HG02970 (cell line): ENCODE measurements at regions not wholly inside any gene's neighbourhood (a gene's known extent, or its start where the extent isn't known, plus 50 kb on each side); places are given as distances from the start of the nearest gene placed in this dataset.
"Not testable (repeated sequence)": the region's sequence is repeated elsewhere in the genome, so short reads cannot be mapped to it uniquely, and the experiment has no call there.

Source experiments
- ATAC-seq: cut with Tn5 transposase; IDR thresholded peaks from one replicate; pipeline ENCODE4 v1.9.1; 2021; ENCODE audit warnings: mild to moderate bottlenecking, moderate library complexity, moderate number of reproducible peaks; ENCODE audit not compliant: unreplicated experiment, low FRiP score

DNA sequence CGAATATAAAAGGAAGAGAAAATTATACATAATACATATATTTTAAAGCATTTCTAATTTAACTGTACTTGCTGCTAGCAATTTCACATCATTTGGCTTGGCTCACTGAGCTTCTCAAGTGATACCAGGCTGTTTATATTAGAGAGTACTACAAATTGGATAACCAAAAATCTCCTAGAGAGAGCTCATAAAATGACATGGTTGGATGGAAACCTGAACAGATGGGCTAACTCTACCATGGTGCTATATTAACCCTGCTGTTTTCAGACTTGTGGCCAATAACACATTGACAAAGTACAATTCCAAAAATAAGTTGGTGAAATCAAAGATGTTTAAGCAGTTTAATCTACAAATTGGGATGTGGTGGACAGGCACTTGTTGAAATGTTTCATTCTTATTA, 364.4 kb upstream of the GCFC2 start:
- ATAC-seq: no peak

- ATAC-seq: no peak
These were observed 363.4 kb upstream of the GCFC2 start for GRCh38 chr2:76073992-76074604.

DNA sequence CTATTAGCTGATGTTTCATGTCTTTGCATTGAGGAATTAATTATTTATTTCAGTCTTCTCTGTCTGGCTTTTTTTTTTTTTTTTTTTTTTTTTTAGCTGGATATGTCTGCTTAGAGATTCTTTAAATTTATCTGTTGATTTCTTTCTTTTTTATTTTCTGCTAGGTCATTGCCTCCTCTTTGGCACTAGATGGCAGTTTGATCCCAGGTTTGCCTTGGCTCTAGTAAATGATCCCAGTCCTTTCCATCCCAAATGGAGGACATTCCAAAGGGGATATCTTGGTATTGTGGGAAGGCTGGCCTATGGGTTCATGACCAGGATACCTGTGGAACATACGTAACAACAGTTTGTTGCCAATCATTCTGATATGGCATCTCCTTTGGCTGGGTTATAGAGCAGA, 339.5 kb upstream of the GCFC2 start:
- no peak for ATAC-seq

DNA sequence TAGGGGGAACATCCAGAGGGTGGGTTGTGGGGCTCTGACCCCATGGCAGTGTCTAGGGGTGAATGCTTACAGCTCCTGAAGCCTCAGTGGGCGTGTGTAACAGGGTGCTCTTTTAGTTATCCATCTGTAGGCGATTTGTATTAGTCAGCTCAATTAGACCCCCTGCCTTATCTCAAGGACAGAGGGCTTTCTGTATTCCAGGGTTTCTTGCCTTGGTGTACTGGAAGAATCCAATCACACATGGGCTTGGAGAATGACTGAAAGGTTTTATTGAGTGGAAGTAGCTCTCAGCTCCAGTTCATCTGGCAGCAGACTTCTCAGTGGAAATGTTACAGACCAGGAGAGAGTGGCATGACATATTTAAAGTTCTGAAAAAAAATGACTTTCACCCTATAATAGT, 334.0 kb upstream of the GCFC2 start:
- ATAC-seq: no peak

- no peak for ATAC-seq
These were observed 328.8 kb upstream of the GCFC2 start for GRCh38 chr2:76039505-76039904.

DNA sequence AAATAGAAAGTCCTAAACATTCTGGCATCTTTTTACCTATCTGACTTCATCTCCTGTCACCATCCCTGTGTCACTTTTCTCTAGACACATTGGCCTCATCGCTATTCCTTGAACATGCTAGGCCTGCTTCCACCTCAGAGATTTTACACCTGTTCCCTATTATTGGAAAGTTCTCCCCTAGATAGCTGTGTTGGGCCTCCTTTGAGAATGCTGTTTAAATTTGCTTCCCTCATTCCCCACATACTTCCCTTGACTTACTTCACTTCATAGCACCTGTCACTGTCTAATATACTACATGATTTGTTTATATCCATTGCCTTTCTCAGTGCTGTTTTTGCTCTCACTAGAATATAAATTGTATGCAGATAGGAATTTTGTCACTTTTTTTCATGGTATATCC, 317.0 kb upstream of the GCFC2 start:
- ATAC-seq: no peak

GRCh38 chr2:76019128-76019527, 308.4 kb upstream of the GCFC2 start:
- no peak for ATAC-seq

GRCh38 chr2:76009484-76009883, 298.8 kb upstream of the GCFC2 start:
- no peak for ATAC-seq

DNA sequence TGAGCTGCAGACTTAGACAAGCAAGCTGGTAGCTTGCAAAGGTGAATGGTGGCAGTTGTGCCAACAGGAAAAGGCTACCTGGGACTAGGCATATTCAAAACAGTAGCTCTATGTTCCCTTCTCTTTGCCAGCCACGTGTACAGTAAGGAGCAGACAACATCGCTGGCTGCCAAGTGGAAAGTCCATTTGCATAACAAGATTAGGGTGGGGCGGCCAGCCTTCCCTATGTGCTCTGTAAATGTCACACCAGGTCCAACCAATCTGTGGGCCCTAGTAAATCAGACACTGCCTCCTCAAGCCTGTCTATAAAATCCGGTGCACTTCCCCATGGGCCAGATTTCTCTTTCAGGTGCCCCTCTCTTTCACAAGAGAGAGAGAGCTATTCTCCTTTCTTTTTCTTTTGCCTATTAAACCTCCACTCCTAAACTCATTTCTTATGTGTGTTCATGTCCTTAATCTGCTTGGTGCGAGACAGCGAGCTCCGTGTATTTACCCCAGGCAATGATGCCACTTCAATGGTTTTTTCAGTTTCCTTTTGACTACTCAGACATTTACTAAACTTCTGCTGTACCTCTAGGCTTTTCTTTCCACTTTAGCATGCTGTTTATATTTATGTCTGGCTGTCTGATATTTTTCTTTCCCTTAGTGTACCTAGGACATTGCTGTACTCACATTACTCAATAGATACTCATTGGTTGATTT, 297.4 kb upstream of the GCFC2 start:
- no peak for ATAC-seq

GRCh38 chr2:76000425-76000824, 289.7 kb upstream of the GCFC2 start:
- no peak for ATAC-seq

- no peak for ATAC-seq
These were observed 287.7 kb upstream of the GCFC2 start for GRCh38 chr2:75998451-75998850.

DNA sequence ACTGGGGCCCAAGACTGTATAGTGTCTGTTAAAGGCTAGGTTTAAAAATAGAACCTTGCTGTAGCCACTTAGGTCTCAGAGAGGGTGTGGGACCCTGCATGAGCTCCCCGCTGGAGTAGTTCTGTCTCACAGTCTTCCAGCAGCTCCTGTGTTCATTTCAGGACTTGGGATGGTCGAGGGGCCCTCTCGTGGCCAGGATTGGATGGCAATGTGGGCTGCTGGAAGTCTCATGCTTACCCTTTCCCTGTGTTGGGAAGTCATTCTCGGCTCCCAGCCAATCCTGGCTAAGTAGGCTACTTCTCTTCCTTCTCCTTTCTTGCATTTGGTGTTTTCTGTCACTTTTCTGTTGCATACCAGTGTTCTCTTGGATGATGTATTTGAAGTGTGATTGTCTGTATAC, 284.0 kb upstream of the GCFC2 start:
- no peak for ATAC-seq

DNA sequence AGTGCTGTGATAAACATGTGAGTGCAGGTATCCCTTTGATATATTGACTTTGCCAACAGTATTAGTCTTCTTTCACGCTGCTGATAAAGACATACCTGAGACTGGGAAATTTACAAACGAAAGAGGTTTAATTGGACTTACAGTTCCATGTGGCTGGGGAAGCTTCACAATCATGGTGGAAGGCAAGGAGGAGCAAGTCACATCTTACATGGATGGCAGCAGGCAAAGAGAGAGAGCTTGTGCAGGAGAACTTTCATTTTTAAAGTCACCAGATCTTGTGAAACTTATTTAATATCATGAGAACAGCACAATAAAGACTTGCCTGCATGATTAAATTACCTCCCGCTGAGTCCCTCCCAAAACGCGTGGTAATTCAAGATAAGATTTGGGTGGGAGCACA, 277.9 kb upstream of the GCFC2 start:
- not testable (repeated sequence) for ATAC-seq

GRCh38 chr2:75986617-75987016, 275.9 kb upstream of the GCFC2 start:
- no peak for ATAC-seq

GRCh38 chr2:75982719-75983118, 272.0 kb upstream of the GCFC2 start:
- ATAC-seq: no peak

DNA sequence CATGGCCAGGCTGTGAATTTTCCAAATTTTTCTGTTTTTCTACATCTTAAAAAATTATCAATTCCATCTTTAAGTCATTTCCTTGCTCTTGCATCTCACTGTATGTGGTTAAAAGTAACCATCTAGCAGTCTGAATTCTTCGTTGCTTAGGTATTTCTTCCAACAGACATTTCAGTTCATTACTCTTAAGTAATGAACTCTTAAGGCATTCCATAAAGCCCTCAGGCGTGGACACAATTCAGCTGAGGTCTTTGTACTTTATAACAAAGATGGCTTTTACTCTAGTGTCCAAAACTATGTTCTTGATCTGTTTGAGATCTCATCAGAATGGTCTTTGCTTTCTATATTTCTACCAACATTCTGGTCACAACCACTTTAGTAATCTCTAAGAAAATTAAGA, 253.9 kb upstream of the GCFC2 start:
- ATAC-seq: no peak

DNA sequence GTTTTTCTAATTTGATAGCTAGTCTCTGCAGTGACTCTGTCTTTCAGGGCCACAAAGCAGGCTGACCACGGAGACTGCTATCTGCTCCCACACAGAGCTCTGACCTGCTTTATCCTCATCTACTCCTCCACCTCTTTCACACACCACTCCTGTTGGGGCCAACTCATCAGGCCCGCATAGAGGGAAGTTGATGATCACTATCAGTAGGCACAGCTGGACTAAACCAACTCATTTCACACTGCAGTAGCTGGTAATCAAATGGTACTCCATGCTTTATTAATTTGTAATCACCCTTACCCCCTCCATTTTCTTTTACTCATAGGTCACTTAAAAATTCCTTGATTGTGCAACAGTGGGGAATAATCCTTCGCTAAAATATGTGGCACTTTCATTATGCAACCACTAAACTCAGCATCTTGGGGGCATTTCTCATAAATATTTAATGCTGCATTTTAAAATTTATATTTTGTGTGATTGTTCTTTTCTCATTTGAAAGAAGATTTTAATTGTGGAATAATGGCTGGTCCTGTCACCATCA, 249.8 kb upstream of the GCFC2 start:
- ATAC-seq: no peak

DNA sequence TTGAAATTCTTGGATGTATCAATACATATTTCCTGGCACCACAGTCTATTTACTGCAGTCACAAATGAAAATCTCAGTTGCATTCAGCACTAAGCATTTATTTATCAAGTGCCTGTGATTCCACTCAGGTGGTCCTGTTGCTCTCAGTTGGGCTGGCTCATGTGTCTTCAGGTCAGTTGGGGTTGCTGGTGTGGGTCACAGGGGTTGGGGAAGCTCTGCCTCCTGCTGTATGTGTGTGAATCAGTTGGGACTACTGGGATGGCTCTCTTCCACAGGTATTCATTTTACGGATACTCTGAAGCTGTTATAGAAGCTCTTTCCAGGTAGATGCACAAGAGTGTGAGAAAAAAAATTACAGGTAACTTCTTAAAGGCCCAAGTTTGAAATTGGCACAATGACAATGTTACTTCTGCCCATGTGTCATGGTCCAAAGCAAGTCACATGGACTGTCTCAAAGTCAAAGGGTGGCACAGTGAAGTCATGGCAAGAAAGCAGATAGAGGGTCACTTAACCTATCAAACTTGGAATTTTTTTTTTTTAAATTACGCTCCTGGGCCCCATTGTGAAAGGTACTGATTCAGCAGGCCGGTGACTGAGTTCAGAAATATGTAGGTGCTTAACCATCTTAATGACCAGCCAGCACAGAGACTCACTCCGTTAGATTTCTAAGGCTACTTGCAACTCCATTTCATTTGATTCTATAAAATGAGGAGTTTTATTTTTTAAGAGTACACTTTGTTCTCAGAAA, 249.2 kb upstream of the GCFC2 start:
- no peak for ATAC-seq

- no peak for ATAC-seq
These were observed 244.0 kb upstream of the GCFC2 start for GRCh38 chr2:75954761-75955160.

DNA sequence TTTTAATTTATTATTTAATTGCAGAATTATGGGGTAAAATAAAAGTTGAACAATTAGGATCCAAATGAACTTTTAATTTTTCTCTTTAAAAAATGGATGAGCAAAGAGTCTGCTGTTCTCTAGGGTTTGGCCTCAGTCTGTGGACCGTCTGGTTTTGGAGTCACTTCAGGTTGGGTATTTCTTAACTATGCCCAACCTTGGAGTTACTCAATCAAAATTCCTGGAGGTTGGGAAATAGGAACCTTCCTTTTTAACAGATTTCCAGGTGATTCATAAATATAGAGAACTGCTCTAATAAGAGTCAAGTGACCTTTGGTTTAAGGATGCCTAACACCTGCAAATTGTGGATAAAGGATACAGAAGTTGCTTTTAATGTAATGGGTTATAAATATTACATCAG, 241.5 kb upstream of the GCFC2 start:
- ATAC-seq: no peak

DNA sequence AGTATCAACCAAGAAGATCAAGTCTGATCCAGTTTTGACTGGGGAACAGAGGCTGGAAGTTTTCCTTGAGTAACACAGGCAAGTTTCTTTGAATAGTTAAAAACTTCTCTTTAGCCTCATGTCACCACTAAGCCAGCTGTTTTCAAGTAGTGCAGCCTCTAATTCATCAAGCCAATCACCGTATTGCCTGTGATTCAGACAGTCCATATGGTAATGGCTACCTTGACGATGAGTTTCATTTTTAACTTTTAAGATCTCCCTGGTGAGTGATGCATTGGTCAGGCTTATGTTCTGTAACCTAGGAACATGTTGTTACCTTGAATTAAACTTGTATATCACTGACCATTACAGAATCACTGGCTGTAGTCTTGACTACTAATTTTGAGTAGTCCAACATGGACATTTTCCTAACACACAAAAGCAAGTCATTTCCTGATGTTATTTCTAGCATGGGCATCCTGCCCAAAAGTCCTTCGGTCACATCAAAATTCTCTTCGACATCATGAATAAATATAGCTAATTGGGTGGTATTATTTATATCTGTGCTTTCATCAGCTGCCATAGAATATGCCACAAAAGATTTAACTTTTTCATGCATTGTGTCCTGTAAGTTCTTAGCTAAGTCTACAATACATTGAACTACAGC, 238.8 kb upstream of the GCFC2 start:
- ATAC-seq: no peak
